HFFc6 (cell line): ENCODE measurements at regions not wholly inside any gene's neighbourhood (a gene's known extent, or its start where the extent isn't known, plus 50 kb on each side); places are given as distances from the start of the nearest gene placed in this dataset.

Experiments used
- DNase-seq: peaks from one replicate; pipeline ENCODE4 v3.0.0-alpha.2; 2018
- H3K27ac Mint-ChIP-seq: 2 replicates; pipeline ENCODE4 v1.8.0; 2020; ENCODE audit warnings: mild to moderate bottlenecking, mixed read lengths
- H3K27me3 Mint-ChIP-seq: 2 replicates; pipeline ENCODE4 v1.8.0; 2021; ENCODE audit warnings: mild to moderate bottlenecking, moderate library complexity, mixed read lengths; ENCODE audit not compliant: insufficient read depth
- H3K36me3 Mint-ChIP-seq: 2 replicates; pipeline ENCODE4 v1.8.0; 2021; ENCODE audit warnings: low read depth, mixed read lengths
- H3K4me1 Mint-ChIP-seq: 2 replicates; pipeline ENCODE4 v1.8.0; 2020; ENCODE audit warnings: low read depth, mixed read lengths
- H3K4me3 Mint-ChIP-seq: 2 replicates; pipeline ENCODE4 v1.8.0; 2020; ENCODE audit warnings: mild to moderate bottlenecking, moderate library complexity, mixed read lengths
- H3K9me3 Mint-ChIP-seq: 2 replicates; pipeline ENCODE4 v1.8.0; 2020; ENCODE audit warnings: mild to moderate bottlenecking, mixed read lengths
- CTCF ChIP-seq: fragments of 200-600 bp; sonication (generic); IDR thresholded peaks from 2 replicates; pipeline ENCODE4 v1.5.0; 2021; ENCODE audit warnings: antibody characterized with exemption, mild to moderate bottlenecking

- Mint-ChIP-seq H3K27ac (no peak overlapping the region), H3K4me3 (no peak overlapping the region), H3K36me3 (no peaks in the 10 kb centered on the region), H3K27me3 (no peaks in the 10 kb centered on the region; the same call in 1 of the 2 replicates), H3K4me1 (peaks cover 14% of the 10 kb centered on the region), H3K9me3 (no peaks in the 10 kb centered on the region; the same call in 1 of the 2 replicates)
- no peak for DNase-seq
- TF ChIP-seq CTCF, result no peak
These were observed 528.9 kb upstream of the FZD8 start for GRCh38 chr10:36170943-36171501.

- Mint-ChIP-seq H3K27ac (no peak overlapping the region), H3K36me3 (no peaks in the 10 kb centered on the region), H3K4me1 (peaks cover 14% of the 10 kb centered on the region), H3K4me3 (no peak overlapping the region), H3K27me3 (no peaks in the 10 kb centered on the region; the same call in 1 of the 2 replicates), H3K9me3 (no peaks in the 10 kb centered on the region; the same call in 1 of the 2 replicates)
- TF ChIP-seq CTCF, result no peak
- DNase-seq, result no peak
These were observed 528.1 kb upstream of the FZD8 start for GRCh38 chr10:36170142-36170719.

GRCh38 chr10:36168777-36169176 lies 526.7 kb upstream of the FZD8 start:
- no peak for DNase-seq
- TF ChIP-seq CTCF, result no peak
- H3K27me3 Mint-ChIP-seq, result no peaks in the 10 kb centered on the region
- H3K27ac Mint-ChIP-seq, result no peak overlapping the region
- H3K4me3 Mint-ChIP-seq, result no peak overlapping the region
- H3K36me3 Mint-ChIP-seq, result no peaks in the 10 kb centered on the region
- peaks cover 14% of the 10 kb centered on the region for H3K4me1 Mint-ChIP-seq
- no peaks in the 10 kb centered on the region for H3K9me3 Mint-ChIP-seq

GRCh38 chr10:36164556-36165504 lies 522.7 kb upstream of the FZD8 start:
- no peak for DNase-seq
- Mint-ChIP-seq H3K27me3 (no peaks in the 10 kb centered on the region), H3K36me3 (no peaks in the 10 kb centered on the region), H3K4me1 (no peaks in the 10 kb centered on the region), H3K9me3 (no peaks in the 10 kb centered on the region), H3K27ac (no peak overlapping the region), H3K4me3 (no peak overlapping the region)
- no peak for TF ChIP-seq CTCF

- Mint-ChIP-seq H3K27me3 (no peaks in the 10 kb centered on the region), H3K36me3 (no peaks in the 10 kb centered on the region), H3K9me3 (no peaks in the 10 kb centered on the region), H3K27ac (no peak overlapping the region), H3K4me1 (no peaks in the 10 kb centered on the region), H3K4me3 (no peak overlapping the region)
- no peak for DNase-seq
- no peak for TF ChIP-seq CTCF
These were observed 521.7 kb upstream of the FZD8 start for GRCh38 chr10:36163827-36164226.
